Gastrocnemius medialis (tissue), 4 donors: ENCODE measurements at regions not wholly inside any gene's neighbourhood (a gene's known extent, or its start where the extent isn't known, plus 50 kb on each side); places are given as distances from the start of the nearest gene placed in this dataset.

ENCODE experiments used
- ATAC-seq, 2 donors: fragments of 150-250 bp; one replicate each; pipeline ENCODE4 v1.9.1; 2016
- DNase-seq, 2 donors: peaks; one replicate each; pipeline ENCODE4 v3.0.0-alpha.2; 2019
- H3K27ac ChIP-seq, 4 donors: fragments of 200-600 bp; sonication (generic); 1 replicate in 1 of 4; 2 replicates in 3 of 4; pipeline ENCODE4 v1.5.1; 2016 to 2018; ENCODE audit warnings: mild to moderate bottlenecking in 2 of 4, moderate library complexity in 1 of 4
- H3K27me3 ChIP-seq, 3 donors: fragments of 200-600 bp; sonication (generic) in 2 of 3; 1 replicate in 1 of 3; 2 replicates in 2 of 3; pipeline versions ENCODE4 v1.5.1 to v1.6.0; 2016 to 2019; ENCODE audit warnings: mild to moderate bottlenecking in 1 of 3, moderate library complexity in 1 of 3
- H3K36me3 ChIP-seq, 2 donors: fragments of 200-600 bp; sonication (generic) in 1 of 2; one replicate each; pipeline ENCODE4 v1.5.1; 2017 to 2018
- H3K4me1 ChIP-seq, 2 donors: fragments of 200-600 bp; sonication (generic) in 1 of 2; one replicate each; pipeline ENCODE4 v1.5.1; 2016 to 2017; ENCODE audit warnings: mild to moderate bottlenecking in 2 of 2
- H3K4me3 ChIP-seq, 4 donors: fragments of 200-600 bp; sonication (generic) in 3 of 4; 1 replicate in 1 of 4; 2 replicates in 3 of 4; pipeline ENCODE4 v1.5.1; 2016 to 2019; ENCODE audit warnings: mild to moderate bottlenecking in 2 of 4
- H3K9me3 ChIP-seq, 3 donors: fragments of 200-600 bp; sonication (generic) in 2 of 3; 1 replicate in 1 of 3; 2 replicates in 2 of 3; pipeline ENCODE4 v1.5.1; 2016 to 2019
- POLR2A ChIP-seq, 2 donors: fragments of 450-650 bp; IDR thresholded peaks; one replicate each; pipeline ENCODE4 v1.6.1; 2017; ENCODE audit warnings: antibody characterized with exemption in 2 of 2, mild to moderate bottlenecking in 2 of 2, moderate library complexity in 2 of 2
- in situ Hi-C, 4 donors: fragments of 200-750 bp; cut with MboI; loops; one replicate each; pipeline versions ENCODE4 v1.15.0 to v1.8.0; 2017; ENCODE audit warnings: low sequenced_read_pairs in 4 of 4
- intact Hi-C: fragments of 100-400 bp; cut with DNase I; formaldehyde crosslinking; loops from one replicate; pipeline ENCODE4 v1.15.1; 2023; ENCODE audit warnings: low total_unique reads
- TF ChIP-seq, protein P1 (sequence below), 5 experiments: fragments of 450-650 bp in 3 of 5; fragments of 200-600 bp in 2 of 5; sonication (generic) in 2 of 5; IDR thresholded peaks in 4 of 5; conservative IDR thresholded peaks in 1 of 5; 1 replicate in 4 of 5; 2 replicates in 1 of 5; pipeline ENCODE4 v1.5.1; 2016 to 2019; ENCODE audit warnings: antibody characterized with exemption in 5 of 5, mild to moderate bottlenecking in 3 of 5, moderate library complexity in 3 of 5

DNA sequence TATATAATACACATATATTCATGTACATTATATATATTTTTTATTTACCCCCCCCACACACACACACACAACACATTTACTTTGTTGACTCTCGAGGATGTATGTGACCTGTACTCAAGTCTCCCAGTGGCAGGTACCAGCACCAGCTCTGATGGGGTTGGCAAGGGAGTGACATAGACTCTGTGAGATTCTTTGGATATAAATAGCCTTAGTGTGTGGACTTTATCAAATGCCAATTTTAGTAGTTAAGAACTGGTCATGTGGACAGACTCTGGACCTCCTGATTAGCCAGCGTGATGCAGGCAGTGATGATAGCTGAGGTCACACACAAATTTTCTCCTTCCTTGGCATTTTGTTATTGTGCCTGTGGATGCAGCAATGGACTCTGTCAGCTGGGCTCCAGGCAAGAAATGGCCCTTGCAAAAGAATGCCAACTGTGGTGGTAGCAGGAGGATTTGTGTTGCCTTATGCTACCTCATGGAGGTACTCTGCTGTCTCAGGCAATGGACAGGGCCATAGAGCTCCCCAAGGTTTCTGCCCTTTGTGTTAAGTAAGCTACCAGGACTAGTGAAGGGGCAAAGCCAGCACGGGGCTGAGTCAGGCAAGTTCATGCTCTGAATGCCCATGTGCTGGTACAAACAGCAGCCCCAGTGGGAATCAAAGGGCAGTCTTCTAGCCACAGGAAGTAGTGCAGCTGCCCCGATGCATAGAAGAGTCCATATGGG, 224.6 kb upstream of the ZWINT start:
- H3K4me1 ChIP-seq = no peaks in the 10 kb centered on the region
- no peak for DNase-seq
- TF ChIP-seq, protein P1, sequence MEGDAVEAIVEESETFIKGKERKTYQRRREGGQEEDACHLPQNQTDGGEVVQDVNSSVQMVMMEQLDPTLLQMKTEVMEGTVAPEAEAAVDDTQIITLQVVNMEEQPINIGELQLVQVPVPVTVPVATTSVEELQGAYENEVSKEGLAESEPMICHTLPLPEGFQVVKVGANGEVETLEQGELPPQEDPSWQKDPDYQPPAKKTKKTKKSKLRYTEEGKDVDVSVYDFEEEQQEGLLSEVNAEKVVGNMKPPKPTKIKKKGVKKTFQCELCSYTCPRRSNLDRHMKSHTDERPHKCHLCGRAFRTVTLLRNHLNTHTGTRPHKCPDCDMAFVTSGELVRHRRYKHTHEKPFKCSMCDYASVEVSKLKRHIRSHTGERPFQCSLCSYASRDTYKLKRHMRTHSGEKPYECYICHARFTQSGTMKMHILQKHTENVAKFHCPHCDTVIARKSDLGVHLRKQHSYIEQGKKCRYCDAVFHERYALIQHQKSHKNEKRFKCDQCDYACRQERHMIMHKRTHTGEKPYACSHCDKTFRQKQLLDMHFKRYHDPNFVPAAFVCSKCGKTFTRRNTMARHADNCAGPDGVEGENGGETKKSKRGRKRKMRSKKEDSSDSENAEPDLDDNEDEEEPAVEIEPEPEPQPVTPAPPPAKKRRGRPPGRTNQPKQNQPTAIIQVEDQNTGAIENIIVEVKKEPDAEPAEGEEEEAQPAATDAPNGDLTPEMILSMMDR (IDR thresholded peaks at IDR 0.05 in 4 of 5, conservative IDR thresholded peaks at IDR 0.05 in 1 of 5) = no peak
- no peak for TF ChIP-seq POLR2A (IDR thresholded peaks at IDR 0.05)
- H3K27ac ChIP-seq = no peak overlapping the region
- intact Hi-C loops = no loop called here
- H3K9me3 ChIP-seq = no peaks in the 10 kb centered on the region
- no peaks in the 10 kb centered on the region for H3K27me3 ChIP-seq
- no peak for ATAC-seq
- in situ Hi-C loops = no loop called here
- no peak overlapping the region for H3K4me3 ChIP-seq
- H3K36me3 ChIP-seq = no peaks in the 10 kb centered on the region

DNA sequence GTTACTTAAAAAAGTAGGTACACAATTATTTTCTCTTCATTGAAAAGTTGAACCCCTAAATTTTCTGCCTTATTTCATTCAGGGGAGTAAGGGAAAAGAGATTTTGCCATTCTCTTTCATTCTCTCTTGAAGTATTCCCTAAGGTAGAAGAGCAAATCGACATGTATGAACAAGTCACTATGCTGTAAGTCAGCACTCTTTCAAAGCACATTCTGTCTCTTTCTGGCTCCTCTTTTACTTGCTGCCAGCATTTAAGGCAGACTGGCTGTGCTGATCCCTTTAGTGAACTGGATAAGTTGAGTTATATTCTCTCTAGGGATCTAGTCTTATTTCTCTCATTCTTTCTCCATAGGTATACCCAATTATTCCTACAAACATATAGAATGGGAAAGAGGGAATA, 222.3 kb upstream of the ZWINT start:
- Histone ChIP-seq H3K4me3 (no peak overlapping the region), H3K27me3 (no peaks in the 10 kb centered on the region), H3K27ac (no peak overlapping the region), H3K9me3 (no peaks in the 10 kb centered on the region), H3K4me1 (no peaks in the 10 kb centered on the region), H3K36me3 (no peaks in the 10 kb centered on the region)
- TF ChIP-seq, protein P1 (IDR thresholded peaks at IDR 0.05 in 4 of 5, conservative IDR thresholded peaks at IDR 0.05 in 1 of 5) = no peak
- no peak for TF ChIP-seq POLR2A (IDR thresholded peaks at IDR 0.05)
- DNase-seq (no peak), ATAC-seq (no peak)
- intact Hi-C loops (no loop called here), in situ Hi-C loops (no loop called here)

DNA sequence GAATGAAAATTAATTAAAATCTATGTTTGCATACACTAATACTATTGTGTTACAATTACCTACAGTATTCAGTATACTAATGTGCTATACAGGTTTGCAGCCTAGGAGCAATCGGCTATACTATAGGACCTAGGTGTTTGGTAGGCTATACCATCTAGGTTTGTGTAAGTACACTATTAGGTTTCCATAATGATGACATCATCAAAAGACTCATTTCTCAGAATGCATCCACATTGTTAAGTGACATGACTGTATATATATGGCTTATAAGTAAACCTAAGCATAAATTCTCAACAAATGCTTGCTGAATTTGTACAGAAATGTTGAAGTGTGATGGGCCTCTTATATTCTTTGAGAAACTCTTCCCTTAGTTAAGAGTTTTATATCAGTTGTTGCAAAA, 206.5 kb upstream of the ZWINT start:
- Histone ChIP-seq H3K4me3 (no peak overlapping the region), H3K27me3 (no peaks in the 10 kb centered on the region), H3K27ac (no peak overlapping the region), H3K4me1 (no peaks in the 10 kb centered on the region), H3K9me3 (no peaks in the 10 kb centered on the region), H3K36me3 (no peaks in the 10 kb centered on the region)
- DNase-seq (no peak), ATAC-seq (no peak)
- TF ChIP-seq POLR2A (IDR thresholded peaks at IDR 0.05) = no peak
- TF ChIP-seq, protein P1 (IDR thresholded peaks at IDR 0.05 in 4 of 5, conservative IDR thresholded peaks at IDR 0.05 in 1 of 5) = no peak
- intact Hi-C loops = no loop called here
- in situ Hi-C loops = no loop called here

DNA sequence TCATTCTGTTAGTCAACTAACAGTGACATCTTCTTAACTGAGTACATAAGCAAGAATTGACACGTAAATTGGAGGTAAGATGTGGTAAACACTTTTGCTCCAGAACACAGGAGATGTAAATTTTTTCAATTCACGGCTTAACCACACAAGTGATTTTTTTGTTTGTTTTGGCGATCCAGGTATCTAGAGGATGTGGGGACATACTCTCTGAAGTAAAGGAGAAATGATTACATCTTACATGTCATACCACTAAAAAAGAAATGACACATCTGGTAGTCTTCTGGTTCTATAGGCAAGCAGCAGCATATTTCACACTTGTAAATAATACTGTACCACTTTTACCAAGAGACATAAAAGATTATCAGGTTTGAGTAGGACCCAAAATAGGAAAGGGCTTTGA, 200.3 kb upstream of the ZWINT start:
- in situ Hi-C loops = no loop called here
- Histone ChIP-seq H3K9me3 (no peaks in the 10 kb centered on the region), H3K27ac (no peak overlapping the region), H3K4me1 (no peaks in the 10 kb centered on the region), H3K36me3 (no peaks in the 10 kb centered on the region), H3K4me3 (no peak overlapping the region), H3K27me3 (no peaks in the 10 kb centered on the region)
- no peak for TF ChIP-seq POLR2A (IDR thresholded peaks at IDR 0.05)
- TF ChIP-seq, protein P1 (IDR thresholded peaks at IDR 0.05 in 4 of 5, conservative IDR thresholded peaks at IDR 0.05 in 1 of 5) = no peak
- no peak for ATAC-seq
- DNase-seq = no peak
- intact Hi-C loops = no loop called here

DNA sequence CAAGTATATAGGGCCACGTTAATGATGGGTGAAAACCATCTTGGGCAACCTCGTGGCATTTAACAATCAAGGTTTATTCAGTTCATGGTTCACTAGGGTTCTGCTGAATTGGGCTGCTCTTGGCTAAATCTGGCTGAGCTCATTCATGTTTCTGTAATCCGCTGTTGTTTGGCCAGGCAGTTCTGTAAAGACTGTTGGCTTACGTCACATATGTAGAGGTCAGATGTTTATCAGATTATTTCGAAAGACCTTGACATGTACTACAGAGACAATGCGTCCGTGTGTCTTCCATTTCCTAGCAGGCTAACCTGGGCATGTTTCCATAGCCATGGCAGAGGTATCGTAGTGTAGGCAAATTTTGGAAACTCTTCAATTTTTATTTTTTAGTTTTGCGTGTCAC, 190.0 kb upstream of the ZWINT start:
- H3K36me3 ChIP-seq = no peaks in the 10 kb centered on the region
- H3K9me3 ChIP-seq = no peaks in the 10 kb centered on the region
- intact Hi-C loops = no loop called here
- TF ChIP-seq POLR2A (IDR thresholded peaks at IDR 0.05) = no peak
- TF ChIP-seq, protein P1 (IDR thresholded peaks at IDR 0.05 in 4 of 5, conservative IDR thresholded peaks at IDR 0.05 in 1 of 5) = no peak
- no peaks in the 10 kb centered on the region for H3K27me3 ChIP-seq
- DNase-seq (no peak), ATAC-seq (no peak)
- no peak overlapping the region for H3K4me3 ChIP-seq
- H3K4me1 ChIP-seq = no peaks in the 10 kb centered on the region
- in situ Hi-C loops = no loop called here
- no peak overlapping the region for H3K27ac ChIP-seq
